GM12872 (cell line): ENCODE measurements at regions not wholly inside any gene's neighbourhood (a gene's known extent, or its start where the extent isn't known, plus 50 kb on each side); places are given as distances from the start of the nearest gene placed in this dataset.

Experiments used
- TF ChIP-seq, protein P1 (sequence below): IDR thresholded peaks from 3 replicates; pipeline ENCODE4 v1.5.1; 2011; ENCODE audit warnings: low read depth, mild to moderate bottlenecking, low read length, moderate library complexity; ENCODE audit not compliant: insufficient read depth

- TF ChIP-seq, protein P1, sequence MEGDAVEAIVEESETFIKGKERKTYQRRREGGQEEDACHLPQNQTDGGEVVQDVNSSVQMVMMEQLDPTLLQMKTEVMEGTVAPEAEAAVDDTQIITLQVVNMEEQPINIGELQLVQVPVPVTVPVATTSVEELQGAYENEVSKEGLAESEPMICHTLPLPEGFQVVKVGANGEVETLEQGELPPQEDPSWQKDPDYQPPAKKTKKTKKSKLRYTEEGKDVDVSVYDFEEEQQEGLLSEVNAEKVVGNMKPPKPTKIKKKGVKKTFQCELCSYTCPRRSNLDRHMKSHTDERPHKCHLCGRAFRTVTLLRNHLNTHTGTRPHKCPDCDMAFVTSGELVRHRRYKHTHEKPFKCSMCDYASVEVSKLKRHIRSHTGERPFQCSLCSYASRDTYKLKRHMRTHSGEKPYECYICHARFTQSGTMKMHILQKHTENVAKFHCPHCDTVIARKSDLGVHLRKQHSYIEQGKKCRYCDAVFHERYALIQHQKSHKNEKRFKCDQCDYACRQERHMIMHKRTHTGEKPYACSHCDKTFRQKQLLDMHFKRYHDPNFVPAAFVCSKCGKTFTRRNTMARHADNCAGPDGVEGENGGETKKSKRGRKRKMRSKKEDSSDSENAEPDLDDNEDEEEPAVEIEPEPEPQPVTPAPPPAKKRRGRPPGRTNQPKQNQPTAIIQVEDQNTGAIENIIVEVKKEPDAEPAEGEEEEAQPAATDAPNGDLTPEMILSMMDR, result no peak
These were observed 212.4 kb upstream of the CWC22 start for GRCh38 chr2:180219491-180219890.

DNA sequence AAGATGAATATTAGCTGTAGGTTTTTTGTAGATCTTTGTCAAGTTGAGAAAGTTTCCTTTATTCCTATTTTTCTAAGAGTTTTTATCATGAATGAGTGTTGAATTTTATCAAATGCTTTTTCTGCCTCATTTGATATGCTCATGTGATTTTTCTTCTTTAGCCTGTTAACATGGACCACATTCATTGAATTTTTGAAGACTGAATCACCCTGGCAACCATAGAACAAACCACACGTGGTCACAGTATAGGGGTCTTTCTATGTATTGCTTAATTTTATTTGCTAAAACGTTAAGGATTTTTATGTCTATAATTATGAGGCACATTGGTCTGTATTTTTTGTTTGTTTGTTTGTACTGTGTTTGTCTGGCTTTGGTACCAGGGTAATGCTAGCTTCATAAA, 201.7 kb upstream of the CWC22 start:
- TF ChIP-seq, protein P1, result no peak

DNA sequence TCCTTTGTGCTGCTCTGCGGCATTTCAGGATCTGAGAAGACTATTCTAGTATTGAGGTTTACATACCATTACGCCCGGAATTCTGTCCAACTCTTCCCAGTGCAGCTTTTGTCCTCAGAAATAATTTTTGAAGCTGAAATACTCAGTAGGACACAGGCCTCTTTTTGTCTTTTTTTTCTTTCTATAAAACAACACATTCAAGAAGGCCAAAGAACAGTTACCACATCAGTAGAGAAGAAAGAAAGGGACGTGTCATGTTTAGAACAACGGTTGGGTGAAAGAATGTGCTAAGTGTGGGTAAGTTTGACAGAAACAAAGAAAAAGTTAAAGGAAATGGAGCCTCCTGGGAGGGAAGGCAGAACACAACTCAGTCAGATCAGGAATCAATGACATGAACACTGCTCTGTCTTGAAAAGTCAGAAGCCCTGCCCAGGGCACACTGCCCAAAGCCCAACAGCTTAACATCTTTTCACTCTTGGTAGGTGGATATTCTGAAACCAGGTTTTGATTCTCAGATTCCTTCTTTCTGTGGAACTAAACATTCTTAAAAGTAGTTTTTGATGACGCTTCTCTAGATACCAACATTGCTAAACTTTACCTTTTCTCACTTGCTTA, 198.6 kb upstream of the CWC22 start:
- TF ChIP-seq, protein P1, result no peak

GRCh38 chr2:180203972-180204371, 196.9 kb upstream of the CWC22 start:
- TF ChIP-seq, protein P1, result no peak

DNA sequence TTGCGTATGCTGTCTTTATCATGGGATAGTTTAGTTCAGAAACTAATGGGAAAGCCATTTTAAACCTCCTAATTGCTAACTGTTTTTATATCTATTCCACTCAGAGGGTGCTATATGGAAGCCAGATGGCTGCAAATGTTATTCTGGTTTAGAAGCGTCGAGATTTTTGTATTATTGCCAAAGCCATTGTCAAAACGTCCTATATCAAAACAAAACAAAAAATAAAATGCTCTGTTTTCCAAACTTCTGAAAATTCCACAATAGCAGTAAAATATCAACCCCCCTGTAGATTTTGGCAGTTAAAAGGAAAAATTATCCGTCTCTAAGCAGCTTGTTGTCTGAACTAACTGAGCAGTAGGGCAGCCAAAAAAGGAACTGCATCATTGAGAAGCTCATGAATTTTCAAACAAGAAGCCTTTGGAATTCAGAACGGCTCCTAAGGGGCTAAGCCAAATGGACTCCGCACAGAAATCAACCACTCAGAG, 195.4 kb upstream of the CWC22 start:
- TF ChIP-seq, protein P1, result no peak

DNA sequence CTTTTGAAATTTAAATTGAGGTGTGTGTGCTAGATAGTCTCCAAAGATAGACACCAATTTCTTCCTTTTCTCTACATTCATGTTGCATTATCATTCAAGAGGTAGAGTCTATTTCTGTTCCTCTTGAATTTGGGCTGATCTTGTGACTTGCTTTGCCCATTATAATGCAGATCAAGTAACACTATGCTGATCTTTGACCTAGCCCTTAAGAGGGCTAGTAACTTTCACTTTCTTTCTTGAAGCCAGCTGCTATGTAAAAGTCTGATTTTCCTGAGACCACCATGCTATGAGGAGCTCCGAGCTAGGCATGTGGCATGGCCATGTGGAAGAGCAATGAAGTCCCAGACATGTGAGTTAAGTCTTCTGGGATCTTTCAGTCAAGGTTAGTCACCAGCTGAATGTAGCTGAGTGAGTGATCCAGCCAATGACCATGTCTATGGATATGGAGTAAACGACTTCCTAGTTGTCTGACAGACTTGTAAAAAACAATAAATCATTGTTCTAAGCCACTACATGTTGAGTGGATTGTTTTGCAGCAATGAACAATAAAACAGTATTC, 189.4 kb upstream of the CWC22 start:
- TF ChIP-seq, protein P1, result no peak

DNA sequence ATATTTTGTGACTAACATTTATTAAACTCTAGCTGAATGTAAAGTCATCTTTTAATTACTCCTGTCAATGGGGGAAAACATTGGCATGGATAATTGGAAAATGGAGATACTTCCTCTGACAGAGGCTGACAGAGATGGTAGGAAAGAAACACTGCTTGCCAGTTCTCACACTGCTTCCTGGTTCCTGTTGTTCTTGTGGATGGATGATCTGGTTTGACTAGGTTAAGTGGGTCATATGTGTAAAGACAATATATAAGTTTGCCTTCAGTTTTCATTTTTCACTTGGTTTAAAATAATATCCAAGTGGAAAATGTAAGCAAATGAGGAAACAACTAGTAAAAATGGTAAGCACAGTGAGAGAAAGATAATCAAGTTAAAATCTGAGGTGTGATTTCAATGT, 188.8 kb upstream of the CWC22 start:
- TF ChIP-seq, protein P1, result no peak
